CD4-positive, alpha-beta T cell (primary cell): ENCODE measurements at regions not wholly inside any gene's neighbourhood (a gene's known extent, or its start where the extent isn't known, plus 50 kb on each side); places are given as distances from the start of the nearest gene placed in this dataset.

Experiments
- ATAC-seq: fragments of 200-7000 bp; cut with Tn5 transposase; one replicate; pipeline ENCODE4 v1.10.0; 2022; ENCODE audit warnings: mild to moderate bottlenecking; ENCODE audit not compliant: poor library complexity
- CTCF ChIA-PET: fragments of 350-600 bp; sonication (Branson Sonifier 250); formaldehyde crosslinking; loops from one replicate; lab custom pipeline; 2021; ENCODE audit warnings: antibody characterized with exemption, inconsistent platforms; lab: Charles Lee
- POLR2A ChIA-PET: fragments of 350-600 bp; sonication (Branson Sonifier 250); formaldehyde crosslinking; loops from one replicate; lab custom pipeline; 2021; ENCODE audit warnings: antibody characterized with exemption, inconsistent platforms; lab: Charles Lee
- DNase-seq, 14 experiments: peaks; one replicate each; pipeline ENCODE4 v3.0.0-alpha.2; 2013 to 2020; ENCODE audit warnings: mixed read lengths in 2 of 14
- H3K27ac ChIP-seq, 2 donors: one replicate each; pipeline versions ENCODE4 v1.5.1 to v1.7.0; 2013; ENCODE audit warnings: low read length in 2 of 2, low read depth in 1 of 2, mild to moderate bottlenecking in 1 of 2
- H3K27me3 ChIP-seq, 2 experiments: 1 replicate in 1 of 2; 2 replicates in 1 of 2; pipeline versions ENCODE4 v1.6.1 to v1.7.0; 2013; ENCODE audit warnings: low read length in 2 of 2, control low read depth in 1 of 2, mild to moderate bottlenecking in 1 of 2, moderate library complexity in 1 of 2; ENCODE audit not compliant: insufficient read depth in 2 of 2, control insufficient read depth in 1 of 2
- H3K36me3 ChIP-seq: one replicate; pipeline ENCODE4 v1.6.1; 2013; ENCODE audit warnings: low read length, control low read depth; ENCODE audit not compliant: insufficient read depth
- H3K4me1 ChIP-seq: one replicate; pipeline ENCODE4 v1.6.1; 2013; ENCODE audit warnings: low read length, control low read depth; ENCODE audit not compliant: insufficient read depth
- H3K4me3 ChIP-seq: one replicate; pipeline ENCODE4 v1.5.1; 2013; ENCODE audit warnings: mild to moderate bottlenecking, low read length, moderate library complexity
- H3K9me3 ChIP-seq, 2 experiments: 1 replicate in 1 of 2; 2 replicates in 1 of 2; pipeline versions ENCODE4 v1.6.1 to v1.7.0; 2013; ENCODE audit warnings: low read length in 2 of 2, mild to moderate bottlenecking in 2 of 2, control low read depth in 1 of 2, moderate library complexity in 1 of 2; ENCODE audit not compliant: control insufficient read depth in 1 of 2, insufficient read depth in 1 of 2
- H3K27ac Mint-ChIP-seq: one replicate; pipeline ENCODE4 v1.8.0; 2020; ENCODE audit warnings: mixed read lengths
- H3K27me3 Mint-ChIP-seq: one replicate; pipeline ENCODE4 v1.8.0; 2021; ENCODE audit warnings: mixed read lengths
- H3K36me3 Mint-ChIP-seq: one replicate; pipeline ENCODE4 v1.8.0; 2021; ENCODE audit warnings: low read depth, mixed read lengths
- H3K4me1 Mint-ChIP-seq: one replicate; pipeline ENCODE4 v1.8.0; 2021; ENCODE audit warnings: low read depth, mixed read lengths
- H3K4me3 Mint-ChIP-seq: one replicate; pipeline ENCODE4 v1.8.0; 2020; ENCODE audit warnings: mild to moderate bottlenecking, mixed read lengths
- H3K9me3 Mint-ChIP-seq: one replicate; pipeline ENCODE4 v1.8.0; 2020; ENCODE audit warnings: mixed read lengths
- CTCF ChIP-seq: fragments of 200-600 bp; IDR thresholded peaks from one replicate; pipeline ENCODE4 v1.8.0; 2022; ENCODE audit warnings: antibody characterized with exemption, mild to moderate bottlenecking
- intact Hi-C, 2 experiments: fragments of 100-400 bp; cut with DNase I in 1 of 2; cut with micrococcal nuclease in 1 of 2; formaldehyde crosslinking; loops; one replicate each; pipeline versions ENCODE4 v1.15.1 to v1.9.0; 2023 to 2025; cut with DNase I, micrococcal nuclease

GRCh38 chr2:196558497-196558896, 81.0 kb upstream of the CCDC150 start:
- Histone ChIP-seq H3K36me3 (no peaks in the 10 kb centered on the region), H3K4me3 (no peak overlapping the region), H3K27me3 (no peaks in the 10 kb centered on the region), H3K9me3 (peaks cover 0 to 3% of the 10 kb centered on the region in 2 experiments), H3K4me1 (no peaks in the 10 kb centered on the region), H3K27ac (no peak overlapping the region)
- H3K4me3 Mint-ChIP-seq = no peak overlapping the region
- no peaks in the 10 kb centered on the region for H3K36me3 Mint-ChIP-seq
- H3K4me1 Mint-ChIP-seq = no peaks in the 10 kb centered on the region
- H3K27ac Mint-ChIP-seq = no peak overlapping the region
- TF ChIP-seq CTCF = no peak
- ChIA-PET CTCF (no interaction called here), POLR2A (no interaction called here)
- H3K27me3 Mint-ChIP-seq = peaks cover 18% of the 10 kb centered on the region
- DNase-seq = no peak
- intact Hi-C loops = no loop called here
- ATAC-seq = no peak
- peaks cover 2% of the 10 kb centered on the region for H3K9me3 Mint-ChIP-seq

- no peaks in the 10 kb centered on the region for H3K36me3 Mint-ChIP-seq
- Histone ChIP-seq H3K27me3 (peaks cover 6 to 13% of the 10 kb centered on the region in 2 experiments), H3K27ac (no peak overlapping the region), H3K4me3 (no peak overlapping the region), H3K4me1 (no peaks in the 10 kb centered on the region), H3K9me3 (peaks cover 0 to 3% of the 10 kb centered on the region in 2 experiments), H3K36me3 (no peaks in the 10 kb centered on the region)
- H3K9me3 Mint-ChIP-seq = peaks cover 2% of the 10 kb centered on the region
- intact Hi-C loops = no loop called here
- peaks cover 34% of the 10 kb centered on the region for H3K27me3 Mint-ChIP-seq
- no peak for ATAC-seq
- H3K27ac Mint-ChIP-seq = no peak overlapping the region
- no peaks in the 10 kb centered on the region for H3K4me1 Mint-ChIP-seq
- no peak for DNase-seq
- ChIA-PET CTCF (no interaction called here), POLR2A (no interaction called here)
- no peak overlapping the region for H3K4me3 Mint-ChIP-seq
- no peak for TF ChIP-seq CTCF
Measured at GRCh38 chr2:196563876-196564275, 75.6 kb upstream of the CCDC150 start.

GRCh38 chr2:196565106-196565765, 74.3 kb upstream of the CCDC150 start:
- Mint-ChIP-seq H3K27ac (no peak overlapping the region), H3K4me1 (no peaks in the 10 kb centered on the region), H3K27me3 (peaks cover 41% of the 10 kb centered on the region), H3K4me3 (no peak overlapping the region), H3K9me3 (peaks cover 2% of the 10 kb centered on the region), H3K36me3 (no peaks in the 10 kb centered on the region)
- ATAC-seq = no peak
- Histone ChIP-seq H3K27ac (no peak overlapping the region), H3K9me3 (no peaks in the 10 kb centered on the region), H3K4me1 (no peaks in the 10 kb centered on the region), H3K27me3 (peaks cover 6 to 13% of the 10 kb centered on the region in 2 experiments), H3K36me3 (no peaks in the 10 kb centered on the region), H3K4me3 (no peak overlapping the region)
- no peak for DNase-seq
- POLR2A ChIA-PET = no interaction called here
- TF ChIP-seq CTCF = no peak
- intact Hi-C loops = no loop called here
- CTCF ChIA-PET = no interaction called here
